GM23338 (cell line): ENCODE measurements at regions not wholly inside any gene's neighbourhood (a gene's known extent, or its start where the extent isn't known, plus 50 kb on each side); places are given as distances from the start of the nearest gene placed in this dataset.

Experiments
- ATAC-seq: fragments of 200-7000 bp; cut with Tn5 transposase; 3 replicates; pipeline ENCODE4 v1.9.1; 2020
- DNase-seq: peaks from one replicate; pipeline ENCODE4 v3.0.0-alpha.2; 2015; ENCODE audit warnings: low spot score
- H2AFZ ChIP-seq: fragments of 200-600 bp; sonication (generic); 2 replicates; pipeline ENCODE4 v1.8.0; 2016; ENCODE audit warnings: antibody characterized with exemption, mild to moderate bottlenecking, moderate library complexity
- H3F3A ChIP-seq: fragments of 200-600 bp; sonication (generic); replicated peaks from 2 replicates; pipeline ENCODE4 v1.8.0; 2017; ENCODE audit warnings: antibody characterized with exemption, mixed run types, low read depth
- H3K27ac ChIP-seq: fragments of 200-600 bp; sonication (generic); 2 replicates; pipeline ENCODE4 v1.6.1; 2016; ENCODE audit warnings: low read depth
- H3K27me3 ChIP-seq: fragments of 200-600 bp; sonication (generic); 2 replicates; pipeline ENCODE4 v1.8.0; 2016; ENCODE audit warnings: mild to moderate bottlenecking, mixed run types, moderate library complexity; ENCODE audit not compliant: insufficient read depth
- H3K36me3 ChIP-seq: fragments of 200-600 bp; sonication (generic); 2 replicates; pipeline ENCODE4 v1.8.0; 2016; ENCODE audit warnings: mild to moderate bottlenecking; ENCODE audit not compliant: insufficient read depth
- H3K4me1 ChIP-seq: fragments of 200-600 bp; sonication (generic); 2 replicates; pipeline ENCODE4 v1.8.0; 2016; ENCODE audit warnings: mild to moderate bottlenecking, moderate library complexity; ENCODE audit not compliant: insufficient read depth
- H3K4me2 ChIP-seq: fragments of 200-600 bp; sonication (generic); 2 replicates; pipeline ENCODE4 v1.7.1; 2017; ENCODE audit warnings: mixed run types
- H3K4me3 ChIP-seq: fragments of 200-600 bp; sonication (generic); 2 replicates; pipeline ENCODE4 v1.6.1; 2016; ENCODE audit warnings: mixed run types
- H3K79me2 ChIP-seq: fragments of 200-600 bp; sonication (generic); replicated peaks from 2 replicates; pipeline ENCODE4 v1.8.0; 2017; ENCODE audit warnings: mild to moderate bottlenecking; ENCODE audit not compliant: insufficient read depth
- H3K9me2 ChIP-seq: fragments of 200-600 bp; sonication (generic); 2 replicates; pipeline ENCODE4 v1.8.0; 2017; ENCODE audit not compliant: insufficient read depth
- H4K20me1 ChIP-seq: fragments of 200-600 bp; sonication (generic); replicated peaks from 2 replicates; pipeline ENCODE4 v1.8.0; 2017; ENCODE audit warnings: mild to moderate bottlenecking; ENCODE audit not compliant: insufficient read depth
- H3K27ac Mint-ChIP-seq: 2 replicates; pipeline ENCODE4 v1.8.0; 2020; ENCODE audit warnings: inconsistent platforms, mild to moderate bottlenecking, moderate library complexity, mixed read lengths
- H3K27me3 Mint-ChIP-seq: 3 replicates; pipeline ENCODE4 v1.8.0; 2022; ENCODE audit warnings: low read depth, mild to moderate bottlenecking, moderate library complexity, mixed read lengths, inconsistent platforms; ENCODE audit not compliant: insufficient read depth, poor library complexity
- H3K36me3 Mint-ChIP-seq: 3 replicates; pipeline ENCODE4 v1.8.0; 2021; ENCODE audit warnings: low read depth, mild to moderate bottlenecking, inconsistent platforms, moderate library complexity, mixed read lengths
- H3K4me1 Mint-ChIP-seq: 3 replicates; pipeline ENCODE4 v1.8.0; 2020; ENCODE audit warnings: mild to moderate bottlenecking, inconsistent platforms, mixed read lengths
- H3K4me3 Mint-ChIP-seq: 3 replicates; pipeline ENCODE4 v1.8.0; 2021; ENCODE audit warnings: moderate library complexity, mild to moderate bottlenecking, inconsistent platforms, mixed read lengths
- H3K9me3 Mint-ChIP-seq: 3 replicates; pipeline ENCODE4 v1.8.0; 2020; ENCODE audit warnings: moderate library complexity, mild to moderate bottlenecking, inconsistent platforms, mixed read lengths
- EZH2phosphoT487 ChIP-seq: fragments of 200-600 bp; sonication (generic); IDR thresholded peaks from one replicate; pipeline ENCODE4 v1.8.1; 2018; ENCODE audit warnings: antibody characterized with exemption; ENCODE audit not compliant: unreplicated experiment
- POLR2AphosphoS5 ChIP-seq: IDR thresholded peaks from 2 replicates; pipeline ENCODE4 v1.6.1; 2016; ENCODE audit warnings: antibody characterized with exemption, low read depth
- REST ChIP-seq: IDR thresholded peaks from one replicate; pipeline ENCODE4 v1.6.1; 2018; ENCODE audit warnings: antibody characterized with exemption; ENCODE audit not compliant: unreplicated experiment
- ZNF114 ChIP-seq: fragments of 250-450 bp; sonication (Bioruptor Pico); IDR thresholded peaks from 2 replicates; pipeline ENCODE4 v1.5.0; 2020; ENCODE audit warnings: mild to moderate bottlenecking, moderate library complexity
- ZNF331 ChIP-seq: fragments of 250-450 bp; sonication (Bioruptor Pico); IDR thresholded peaks from 2 replicates; pipeline ENCODE4 v1.5.0; 2020; ENCODE audit warnings: low read depth, mild to moderate bottlenecking, moderate library complexity
- ZNF462 ChIP-seq: fragments of 250-450 bp; sonication (Bioruptor Pico); IDR thresholded peaks from 2 replicates; pipeline ENCODE4 v1.5.0; 2020; ENCODE audit warnings: mild to moderate bottlenecking, moderate library complexity
- TF ChIP-seq, protein P1 (sequence below), 2 experiments: fragments of 200-600 bp in 1 of 2; sonication (generic) in 1 of 2; conservative IDR thresholded peaks; 2 replicates each; pipeline versions ENCODE4 v1.5.1 to v1.6.1; 2016 to 2017; ENCODE audit warnings: antibody characterized with exemption in 2 of 2, low read depth in 2 of 2, mild to moderate bottlenecking in 2 of 2, moderate library complexity in 1 of 2
- TF ChIP-seq, protein P2 (sequence below): IDR thresholded peaks from 2 replicates; pipeline ENCODE4 v1.6.1; 2016; ENCODE audit warnings: antibody characterized with exemption

- no peak overlapping the region for H2AFZ ChIP-seq
- DNase-seq = no peak
- H3K79me2 ChIP-seq = no peaks in the 10 kb centered on the region
These were observed 1121.6 kb upstream of the CDH8 start for GRCh38 chr16:63157818-63158217.

More at GRCh38 chr16:63157818-63158217, 1121.6 kb upstream of the CDH8 start:
- Mint-ChIP-seq H3K4me1 (no peaks in the 10 kb centered on the region), H3K27me3 (no peaks in the 10 kb centered on the region), H3K9me3 (no peaks in the 10 kb centered on the region; the same call in 2 of the 3 replicates), H3K27ac (no peak overlapping the region), H3K36me3 (no peaks in the 10 kb centered on the region), H3K4me3 (no peak overlapping the region)
- Histone ChIP-seq H3K27ac (no peak overlapping the region), H3K36me3 (no peaks in the 10 kb centered on the region), H4K20me1 (no peaks in the 10 kb centered on the region), H3K4me1 (no peaks in the 10 kb centered on the region), H3F3A (no peaks in the 10 kb centered on the region), H3K4me2 (no peak overlapping the region), H3K4me3 (no peak overlapping the region), H3K27me3 (no peaks in the 10 kb centered on the region), H3K9me2 (no peaks in the 10 kb centered on the region)
- TF ChIP-seq POLR2AphosphoS5 = no peak
- TF ChIP-seq EZH2phosphoT487 = no peak
- no peak for TF ChIP-seq ZNF114 (CRISPR knock-in tag)
- no peak for TF ChIP-seq ZNF331
- TF ChIP-seq, protein P1, sequence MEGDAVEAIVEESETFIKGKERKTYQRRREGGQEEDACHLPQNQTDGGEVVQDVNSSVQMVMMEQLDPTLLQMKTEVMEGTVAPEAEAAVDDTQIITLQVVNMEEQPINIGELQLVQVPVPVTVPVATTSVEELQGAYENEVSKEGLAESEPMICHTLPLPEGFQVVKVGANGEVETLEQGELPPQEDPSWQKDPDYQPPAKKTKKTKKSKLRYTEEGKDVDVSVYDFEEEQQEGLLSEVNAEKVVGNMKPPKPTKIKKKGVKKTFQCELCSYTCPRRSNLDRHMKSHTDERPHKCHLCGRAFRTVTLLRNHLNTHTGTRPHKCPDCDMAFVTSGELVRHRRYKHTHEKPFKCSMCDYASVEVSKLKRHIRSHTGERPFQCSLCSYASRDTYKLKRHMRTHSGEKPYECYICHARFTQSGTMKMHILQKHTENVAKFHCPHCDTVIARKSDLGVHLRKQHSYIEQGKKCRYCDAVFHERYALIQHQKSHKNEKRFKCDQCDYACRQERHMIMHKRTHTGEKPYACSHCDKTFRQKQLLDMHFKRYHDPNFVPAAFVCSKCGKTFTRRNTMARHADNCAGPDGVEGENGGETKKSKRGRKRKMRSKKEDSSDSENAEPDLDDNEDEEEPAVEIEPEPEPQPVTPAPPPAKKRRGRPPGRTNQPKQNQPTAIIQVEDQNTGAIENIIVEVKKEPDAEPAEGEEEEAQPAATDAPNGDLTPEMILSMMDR (conservative IDR thresholded peaks at IDR 0.05; ENCODE audit: low read depth in 2 of 2) = no peak
- TF ChIP-seq ZNF462 = no peak
- TF ChIP-seq, protein P2, sequence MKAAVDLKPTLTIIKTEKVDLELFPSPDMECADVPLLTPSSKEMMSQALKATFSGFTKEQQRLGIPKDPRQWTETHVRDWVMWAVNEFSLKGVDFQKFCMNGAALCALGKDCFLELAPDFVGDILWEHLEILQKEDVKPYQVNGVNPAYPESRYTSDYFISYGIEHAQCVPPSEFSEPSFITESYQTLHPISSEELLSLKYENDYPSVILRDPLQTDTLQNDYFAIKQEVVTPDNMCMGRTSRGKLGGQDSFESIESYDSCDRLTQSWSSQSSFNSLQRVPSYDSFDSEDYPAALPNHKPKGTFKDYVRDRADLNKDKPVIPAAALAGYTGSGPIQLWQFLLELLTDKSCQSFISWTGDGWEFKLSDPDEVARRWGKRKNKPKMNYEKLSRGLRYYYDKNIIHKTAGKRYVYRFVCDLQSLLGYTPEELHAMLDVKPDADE = no peak
- TF ChIP-seq REST = no peak
- no peak for ATAC-seq
